UCSD-AML1 (cell line): ENCODE measurements at regions not wholly inside any gene's neighbourhood (a gene's known extent, or its start where the extent isn't known, plus 50 kb on each side); places are given as distances from the start of the nearest gene placed in this dataset.
"Not testable (repeated sequence)": the region's sequence is repeated elsewhere in the genome, so short reads cannot be mapped to it uniquely, and the experiment has no call there.

Source experiments
- DNase-seq: peaks from one replicate; lab custom pipeline; 2025; ENCODE audit not compliant: unreplicated experiment; lab: John Stamatoyannopoulos, UW

DNA sequence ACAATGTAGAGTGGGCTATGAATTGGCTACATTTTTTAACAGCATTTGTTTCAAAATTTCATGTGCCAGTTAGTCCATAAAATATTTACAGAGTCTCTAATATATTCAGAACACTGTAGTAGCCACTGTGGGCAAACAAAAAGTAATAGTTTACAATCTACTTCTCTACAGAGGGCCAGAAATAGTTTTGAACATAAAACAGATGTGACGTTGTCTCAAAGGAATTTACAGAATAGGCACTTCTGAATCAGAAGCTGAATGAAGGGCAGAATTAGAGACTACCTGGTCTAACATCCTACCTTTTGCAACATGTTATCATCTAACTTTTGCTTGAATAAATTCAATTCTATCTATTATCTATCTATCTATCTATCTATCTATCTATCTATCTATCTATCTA is 811.9 kb upstream of the EPHA5 start:
- DNase-seq: no peak

GRCh38 chr4:66475596-66475995 is 805.3 kb upstream of the EPHA5 start:
- no peak for DNase-seq

DNA sequence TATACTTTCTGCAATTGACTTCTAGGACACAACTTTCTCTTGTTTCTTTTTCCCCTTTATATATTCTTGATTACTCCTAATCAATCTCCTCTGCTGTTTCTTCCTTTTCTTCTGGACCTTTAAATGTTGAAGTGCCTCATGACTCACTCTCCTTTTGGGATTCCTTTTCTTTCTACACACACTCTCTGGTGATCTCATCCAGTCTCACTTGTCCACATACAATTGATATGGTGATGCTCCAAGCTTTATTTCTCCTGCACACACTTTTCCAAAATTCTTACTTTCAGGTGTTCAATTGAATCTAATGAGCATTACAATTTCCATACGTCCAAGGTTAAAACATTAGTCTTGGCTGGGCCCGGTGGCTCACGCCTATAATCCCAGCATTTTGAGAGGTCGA is 794.8 kb upstream of the EPHA5 start:
- no peak for DNase-seq

GRCh38 chr4:66462890-66463289 is 792.6 kb upstream of the EPHA5 start:
- DNase-seq: not testable (repeated sequence)

DNA sequence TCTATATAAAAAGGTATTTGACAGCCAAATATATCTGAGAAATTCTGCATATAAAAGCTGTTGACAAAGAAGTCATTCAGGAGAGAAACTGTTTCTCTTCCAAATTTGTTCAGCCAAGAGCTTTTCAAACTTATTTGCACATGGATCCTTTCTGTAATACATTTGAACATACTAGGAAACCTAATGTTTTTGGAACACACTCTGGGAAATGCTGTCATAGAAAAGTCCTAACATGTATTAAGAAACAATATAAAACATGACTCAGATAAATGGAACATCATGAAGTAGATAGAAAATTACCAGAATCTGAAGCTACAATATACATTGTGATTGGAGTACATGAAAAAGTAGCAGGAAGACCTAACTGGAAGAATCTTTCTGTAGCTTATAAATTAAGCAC is 781.5 kb upstream of the EPHA5 start:
- DNase-seq: no peak

DNA sequence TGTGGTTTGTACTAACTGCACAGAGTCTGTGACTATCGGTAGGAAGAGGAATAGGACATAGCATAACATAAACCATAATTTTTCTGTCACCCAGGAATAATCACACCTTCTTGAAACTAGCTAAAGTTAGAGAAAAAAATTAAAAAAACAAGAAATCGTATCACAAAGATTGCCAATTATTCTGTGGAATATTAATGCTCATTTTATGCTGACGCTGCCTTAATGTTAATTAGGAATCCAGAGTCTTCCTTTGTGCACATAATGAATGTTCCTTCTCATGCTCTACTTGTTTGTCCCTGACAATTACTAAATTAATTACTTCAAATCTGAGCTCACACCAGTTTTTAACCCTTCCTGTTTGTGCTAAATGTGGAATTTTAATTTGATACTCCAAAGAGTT is 772.7 kb upstream of the EPHA5 start:
- no peak for DNase-seq

DNA sequence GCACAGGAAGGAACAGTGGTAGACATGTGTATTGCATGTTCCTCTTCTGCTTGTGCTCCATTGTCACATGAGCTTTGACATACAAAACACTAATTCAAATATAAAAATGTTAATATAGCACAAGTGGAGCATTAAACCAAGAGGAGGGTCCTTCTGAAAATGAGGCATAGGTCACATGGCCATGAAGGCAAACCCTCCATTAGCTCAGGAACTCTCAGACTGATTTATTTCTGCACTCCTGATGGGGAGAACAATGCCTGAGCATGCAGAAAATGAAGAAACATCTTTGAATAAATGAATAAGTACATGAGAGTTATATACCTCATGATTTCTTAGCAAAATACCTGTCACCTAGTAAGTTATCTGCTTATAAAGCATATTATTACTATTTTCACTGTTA is 769.2 kb upstream of the EPHA5 start:
- no peak for DNase-seq

- no peak for DNase-seq
Measured at GRCh38 chr4:66433706-66434105, 763.4 kb upstream of the EPHA5 start.

DNA sequence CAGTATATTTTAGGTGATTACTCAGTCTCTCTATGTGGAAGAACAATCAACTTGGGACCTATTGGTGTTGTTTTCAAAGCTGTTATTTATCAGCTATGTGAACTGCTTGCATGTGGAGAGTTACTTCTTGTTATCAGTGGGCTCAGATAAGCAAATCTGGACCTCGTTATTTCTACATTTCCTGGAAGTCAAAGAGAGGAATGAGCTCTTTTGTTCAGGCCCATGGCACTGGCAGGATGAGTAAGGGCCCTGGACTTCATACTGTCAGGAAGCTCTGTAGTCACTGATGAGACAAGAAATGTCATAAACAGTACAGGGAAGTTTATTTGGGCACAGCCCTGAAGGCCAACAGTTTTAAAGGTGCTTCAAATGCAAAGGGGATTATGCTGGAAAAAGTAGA is 760.6 kb upstream of the EPHA5 start:
- DNase-seq: no peak

- no peak for DNase-seq
Measured at GRCh38 chr4:66429276-66429675, 759.0 kb upstream of the EPHA5 start.

DNA sequence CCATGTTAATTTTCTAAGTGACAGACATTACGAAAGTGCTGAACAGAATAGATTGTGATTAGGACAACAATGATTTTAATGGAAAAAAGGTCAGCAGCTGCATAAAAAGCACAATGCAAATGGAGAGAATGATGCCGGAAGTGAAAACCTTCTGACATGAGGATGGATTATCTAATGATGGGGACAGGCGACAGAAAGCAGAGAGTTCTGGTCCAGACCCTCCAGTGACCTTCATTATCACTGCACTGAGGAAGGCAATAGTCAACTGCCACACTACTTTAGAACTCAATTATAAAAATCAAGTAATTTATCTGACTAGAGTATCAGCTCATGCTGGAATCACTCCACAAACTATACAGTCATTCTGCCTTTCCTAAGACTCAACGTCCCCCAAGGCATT is 746.1 kb upstream of the EPHA5 start:
- DNase-seq: no peak

DNA sequence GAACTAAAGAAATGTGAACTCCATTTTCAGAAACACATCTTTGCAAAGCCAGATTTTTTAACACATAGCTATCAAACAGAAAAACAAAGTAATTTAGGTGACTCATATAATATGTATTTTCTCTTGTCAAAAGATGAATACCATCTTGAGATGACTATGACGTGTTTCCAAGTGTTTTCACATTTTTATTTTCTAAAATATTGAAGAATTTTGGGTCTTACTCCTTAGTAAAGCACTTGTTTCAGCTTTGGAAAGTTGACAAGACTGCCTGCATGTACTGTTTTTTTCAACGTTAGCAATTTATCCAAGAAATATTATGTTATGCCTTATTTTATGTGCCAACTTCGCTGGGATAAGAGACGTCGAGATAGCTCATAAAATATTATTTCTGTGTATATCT is 733.9 kb upstream of the EPHA5 start:
- no peak for DNase-seq

DNA sequence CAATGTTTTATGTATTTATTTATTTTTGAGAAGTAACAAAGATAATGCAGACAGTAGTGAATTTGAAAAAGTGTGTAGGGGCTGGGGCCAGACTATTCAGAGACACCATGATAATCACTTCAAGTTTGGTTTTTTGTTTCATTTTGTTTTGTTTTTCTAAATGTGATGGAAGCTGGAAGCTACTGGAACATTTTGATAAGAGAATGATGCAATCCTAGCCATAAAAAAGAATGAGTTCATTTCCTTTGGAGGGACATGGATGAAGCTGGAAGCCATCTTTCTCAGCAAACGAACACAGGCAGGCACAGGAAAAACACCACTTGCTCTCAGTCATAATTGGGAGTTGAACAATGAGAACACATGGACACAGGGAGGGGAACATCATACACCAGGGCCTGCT is 706.6 kb upstream of the EPHA5 start:
- DNase-seq: no peak

DNA sequence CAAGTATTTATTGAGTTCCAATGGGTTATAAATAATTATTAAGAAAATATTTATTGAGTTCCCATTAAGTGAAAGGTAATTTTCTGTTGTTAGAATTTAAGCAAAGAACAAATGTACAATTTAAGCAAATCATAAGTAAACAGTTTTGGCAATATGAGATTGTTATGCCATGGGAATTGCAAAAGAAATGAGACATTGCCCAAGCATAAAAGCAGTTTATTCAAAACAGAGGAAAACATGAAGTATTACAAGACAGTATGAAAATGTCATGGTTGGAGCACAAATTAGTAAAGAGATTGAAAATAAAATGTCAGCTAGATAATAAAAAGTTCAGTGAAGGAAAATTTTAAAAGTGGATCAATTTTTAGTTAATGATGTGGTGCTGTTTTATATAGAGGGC is 706.1 kb upstream of the EPHA5 start:
- no peak for DNase-seq

GRCh38 chr4:66373268-66373667 is 703.0 kb upstream of the EPHA5 start:
- DNase-seq: no peak

- no peak for DNase-seq
Measured at GRCh38 chr4:66372706-66373105, 702.4 kb upstream of the EPHA5 start.

- no peak for DNase-seq
Measured at GRCh38 chr4:66367043-66367660, 696.9 kb upstream of the EPHA5 start.

- DNase-seq: not testable (repeated sequence)
Measured at GRCh38 chr4:66360395-66360794, 690.1 kb upstream of the EPHA5 start.

DNA sequence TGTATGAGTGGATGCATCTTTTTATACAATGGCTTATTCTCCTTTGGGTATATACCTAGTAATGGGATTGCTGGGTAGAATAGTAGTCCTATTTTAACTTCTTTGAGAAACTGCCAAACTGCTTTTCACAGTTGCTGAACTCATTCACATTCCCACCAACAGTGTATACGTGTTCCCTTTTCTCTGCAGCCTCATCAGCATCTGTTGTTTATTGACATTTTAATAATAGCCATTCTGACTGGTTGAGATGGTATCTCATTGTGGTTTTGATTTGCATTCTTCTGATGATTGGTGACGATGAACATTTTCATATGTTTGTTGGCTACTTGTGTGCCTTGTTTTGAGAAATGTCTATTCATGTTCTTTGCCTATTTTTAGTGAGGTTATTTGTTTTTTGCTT is 687.0 kb upstream of the EPHA5 start:
- no peak for DNase-seq

- no peak for DNase-seq
Measured at GRCh38 chr4:66355328-66355727, 685.0 kb upstream of the EPHA5 start.

DNA sequence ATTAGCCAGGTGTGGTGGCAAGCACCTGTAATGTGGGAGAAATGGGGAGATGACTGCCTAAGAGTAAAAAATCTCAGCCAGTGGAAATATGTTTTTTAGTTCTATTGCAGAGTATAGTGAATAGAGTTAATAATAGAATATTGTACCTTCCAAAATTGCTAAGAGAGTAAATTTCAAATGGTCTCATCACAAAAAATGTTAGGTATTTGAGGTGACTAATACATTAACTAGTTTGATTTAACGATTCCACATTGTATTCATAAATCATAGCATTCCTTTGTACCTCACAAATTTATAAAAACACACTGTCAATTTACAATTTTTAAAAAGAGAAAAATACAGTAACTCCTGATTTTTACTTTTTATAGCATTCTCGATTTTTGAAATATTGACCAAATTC is 681.5 kb upstream of the EPHA5 start:
- no peak for DNase-seq

DNA sequence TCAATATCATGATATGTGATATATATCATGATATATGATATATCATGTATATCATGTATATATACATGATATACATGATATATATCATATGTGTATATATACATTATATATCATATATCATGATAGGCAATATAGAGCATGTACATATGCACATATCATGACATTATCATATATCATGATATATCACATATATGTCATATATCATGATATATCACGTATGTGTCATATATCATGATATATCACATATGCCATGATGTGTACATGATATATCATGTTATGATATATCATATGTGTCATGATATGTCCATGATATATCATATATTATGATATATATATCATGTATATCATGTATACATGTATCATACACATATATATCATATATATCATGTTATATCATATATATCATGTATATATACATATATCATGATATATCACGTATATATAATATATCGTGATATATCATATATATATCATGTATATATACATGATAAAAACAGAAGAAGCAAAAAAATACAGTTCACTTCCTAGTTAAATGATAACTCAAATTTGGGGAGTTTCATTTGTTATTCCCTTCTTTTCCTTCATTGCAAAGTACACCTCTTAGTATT is 670.1 kb upstream of the EPHA5 start:
- no peak for DNase-seq

- DNase-seq: no peak
Measured at GRCh38 chr4:66339007-66339406, 668.7 kb upstream of the EPHA5 start.
